GM12892 (cell line): ENCODE measurements at regions not wholly inside any gene's neighbourhood (a gene's known extent, or its start where the extent isn't known, plus 50 kb on each side); places are given as distances from the start of the nearest gene placed in this dataset.

Source experiments
- POLR2A ChIP-seq: IDR thresholded peaks from 2 replicates; pipeline ENCODE4 v1.6.1; 2011; ENCODE audit warnings: low read depth, low read length, control low read depth
- POLR2AphosphoS5 ChIP-seq: IDR thresholded peaks from 2 replicates; pipeline ENCODE4 v1.6.1; 2011; ENCODE audit warnings: low read depth, low read length, control low read depth
- TAF1 ChIP-seq: IDR thresholded peaks from 2 replicates; pipeline ENCODE4 v1.6.1; 2011; ENCODE audit warnings: low read depth, mild to moderate bottlenecking, control low read depth, low read length, borderline replicate concordance

GRCh38 chr9:4362281-4362680 lies 62.4 kb upstream of the GLIS3 start:
- TF ChIP-seq POLR2A (no peak), TAF1 (no peak), POLR2AphosphoS5 (no peak)
